ENCODE measurements at regions not wholly inside any gene's neighbourhood (a gene's known extent, or its start where the extent isn't known, plus 50 kb on each side); places are given as distances from the start of the nearest gene placed in this dataset.

- CTCF ChIA-PET, result interaction anchor here (0.6 to 0.7 kb wide), 3 partner anchors 17 to 443 kb away, joined by 3 read pairs; no protein-coding TSS in a partner anchor
Observed at GRCh38 chr10:78388331-78389050, 354.8 kb downstream of the RPS24 start.

GRCh38 chr10:78389419-78389818 is 355.8 kb downstream of the RPS24 start:
- ChIA-PET CTCF (interaction anchor here (0.7 kb wide), 1 partner anchor 170 kb away, joined by 3 read pairs; no protein-coding TSS in a partner anchor), POLR2A (no interaction called here)
- intact Hi-C loops (cut with DNase I, micrococcal nuclease), result no loop called here
- DNase-seq, result no peak
- Mint-ChIP-seq H3K4me1 (no peaks in the 10 kb centered on the region), H3K9me3 (ENCODE audit: low read depth) (no peaks in the 10 kb centered on the region), H3K27ac (no peak overlapping the region), H3K4me3 (no peak overlapping the region), H3K36me3 (ENCODE audit: low read depth) (no peaks in the 10 kb centered on the region), H3K27me3 (no peaks in the 10 kb centered on the region)
- no peak for ATAC-seq

More at GRCh38 chr10:78388331-78389050, 354.8 kb downstream of the RPS24 start:
- POLR2A ChIA-PET, result no interaction called here
- no peak for DNase-seq
- Mint-ChIP-seq H3K4me3 (no peak overlapping the region), H3K27me3 (no peaks in the 10 kb centered on the region), H3K9me3 (ENCODE audit: low read depth) (no peaks in the 10 kb centered on the region), H3K4me1 (no peaks in the 10 kb centered on the region), H3K27ac (no peak overlapping the region), H3K36me3 (ENCODE audit: low read depth) (no peaks in the 10 kb centered on the region)
- intact Hi-C loops (cut with DNase I, micrococcal nuclease), result no loop called here
- no peak for ATAC-seq

GRCh38 chr10:78390051-78390450 is 356.4 kb downstream of the RPS24 start:
- H3K4me1 Mint-ChIP-seq, result no peaks in the 10 kb centered on the region

GRCh38 chr10:78390817-78391216 is 357.2 kb downstream of the RPS24 start:
- Mint-ChIP-seq H3K4me1 (no peaks in the 10 kb centered on the region), H3K27me3 (no peaks in the 10 kb centered on the region), H3K9me3 (ENCODE audit: low read depth) (no peaks in the 10 kb centered on the region), H3K36me3 (ENCODE audit: low read depth) (no peaks in the 10 kb centered on the region), H3K27ac (no peak overlapping the region), H3K4me3 (no peak overlapping the region)
- DNase-seq (no peak), ATAC-seq (no peak)
- intact Hi-C loops (cut with DNase I, micrococcal nuclease), result no loop called here
- ChIA-PET CTCF (interaction anchor here (0.8 kb wide), 1 partner anchor 822 kb away, joined by 5 read pairs; no protein-coding TSS in a partner anchor), POLR2A (no interaction called here)

More at GRCh38 chr10:78390051-78390450, 356.4 kb downstream of the RPS24 start:
- no peaks in the 10 kb centered on the region for H3K36me3 Mint-ChIP-seq (ENCODE audit: low read depth)
- ChIA-PET POLR2A (no interaction called here), CTCF (no interaction called here)
- intact Hi-C loops (cut with DNase I, micrococcal nuclease), result no loop called here
- no peak for ATAC-seq
- H3K4me3 Mint-ChIP-seq, result no peak overlapping the region
- H3K27me3 Mint-ChIP-seq, result no peaks in the 10 kb centered on the region
- no peak overlapping the region for H3K27ac Mint-ChIP-seq
- no peaks in the 10 kb centered on the region for H3K9me3 Mint-ChIP-seq (ENCODE audit: low read depth)
- no peak for DNase-seq

GRCh38 chr10:78391585-78391984 is 357.9 kb downstream of the RPS24 start:
- Mint-ChIP-seq H3K4me1 (no peaks in the 10 kb centered on the region), H3K27ac (no peak overlapping the region), H3K9me3 (ENCODE audit: low read depth) (no peaks in the 10 kb centered on the region), H3K27me3 (no peaks in the 10 kb centered on the region), H3K36me3 (ENCODE audit: low read depth) (no peaks in the 10 kb centered on the region), H3K4me3 (no peak overlapping the region)
- ChIA-PET POLR2A (no interaction called here), CTCF (no interaction called here)
- intact Hi-C loops (cut with DNase I, micrococcal nuclease), result no loop called here
- no peak for DNase-seq
- no peak for ATAC-seq

- ChIA-PET CTCF (no interaction called here), POLR2A (no interaction called here)
- H3K27me3 Mint-ChIP-seq, result no peaks in the 10 kb centered on the region
- H3K4me3 Mint-ChIP-seq, result no peak overlapping the region
- no peak for ATAC-seq
- intact Hi-C loops (cut with DNase I, micrococcal nuclease), result no loop called here
- no peak overlapping the region for H3K27ac Mint-ChIP-seq
- H3K36me3 Mint-ChIP-seq (ENCODE audit: low read depth), result no peaks in the 10 kb centered on the region
- no peaks in the 10 kb centered on the region for H3K9me3 Mint-ChIP-seq (ENCODE audit: low read depth)
- DNase-seq, result no peak
- no peaks in the 10 kb centered on the region for H3K4me1 Mint-ChIP-seq
Observed at GRCh38 chr10:78392197-78392596, 358.5 kb downstream of the RPS24 start.

GRCh38 chr10:78393094-78393493 is 359.4 kb downstream of the RPS24 start:
- H3K4me1 Mint-ChIP-seq, result no peaks in the 10 kb centered on the region
- ChIA-PET CTCF (interaction anchor here (0.6 kb wide), 1 partner anchor 375 kb away, joined by 4 read pairs; no protein-coding TSS in a partner anchor), POLR2A (no interaction called here)
- no peaks in the 10 kb centered on the region for H3K36me3 Mint-ChIP-seq (ENCODE audit: low read depth)
- H3K27me3 Mint-ChIP-seq, result no peaks in the 10 kb centered on the region
- DNase-seq (no peak), ATAC-seq (no peak)
- no peak overlapping the region for H3K27ac Mint-ChIP-seq
- intact Hi-C loops (cut with DNase I, micrococcal nuclease), result no loop called here
- no peaks in the 10 kb centered on the region for H3K9me3 Mint-ChIP-seq (ENCODE audit: low read depth)
- no peak overlapping the region for H3K4me3 Mint-ChIP-seq

GRCh38 chr10:78394047-78394446 is 360.4 kb downstream of the RPS24 start:
- no peaks in the 10 kb centered on the region for H3K4me1 Mint-ChIP-seq
- CTCF ChIA-PET, result interaction anchor here (0.6 kb wide), 1 partner anchor 369 kb away, joined by 3 read pairs; no protein-coding TSS in a partner anchor
- no peak for ATAC-seq
- DNase-seq, result no peak
- no peaks in the 10 kb centered on the region for H3K36me3 Mint-ChIP-seq (ENCODE audit: low read depth)
- no peaks in the 10 kb centered on the region for H3K27me3 Mint-ChIP-seq
- H3K9me3 Mint-ChIP-seq (ENCODE audit: low read depth), result no peaks in the 10 kb centered on the region
- POLR2A ChIA-PET, result no interaction called here
- no peak overlapping the region for H3K27ac Mint-ChIP-seq
- no peak overlapping the region for H3K4me3 Mint-ChIP-seq
- intact Hi-C loops (cut with DNase I, micrococcal nuclease), result no loop called here

- DNase-seq (no peak), ATAC-seq (no peak)
- H3K4me1 Mint-ChIP-seq, result no peaks in the 10 kb centered on the region
- intact Hi-C loops (cut with DNase I, micrococcal nuclease), result no loop called here
- no peaks in the 10 kb centered on the region for H3K36me3 Mint-ChIP-seq (ENCODE audit: low read depth)
- CTCF ChIA-PET, result no interaction called here
- no peak overlapping the region for H3K4me3 Mint-ChIP-seq
- POLR2A ChIA-PET, result no interaction called here
- no peaks in the 10 kb centered on the region for H3K27me3 Mint-ChIP-seq
- H3K27ac Mint-ChIP-seq, result no peak overlapping the region
- H3K9me3 Mint-ChIP-seq (ENCODE audit: low read depth), result no peaks in the 10 kb centered on the region
Observed at GRCh38 chr10:78395162-78395561, 361.5 kb downstream of the RPS24 start.

- H3K4me3 Mint-ChIP-seq, result no peak overlapping the region
Observed at GRCh38 chr10:78396754-78397153, 363.1 kb downstream of the RPS24 start.

GRCh38 chr10:78397786-78398185 is 364.1 kb downstream of the RPS24 start:
- CTCF ChIA-PET, result interaction anchor here (1.4 kb wide), 1 partner anchor 9 kb away, joined by 4 read pairs; no protein-coding TSS in a partner anchor
- POLR2A ChIA-PET, result no interaction called here
- no peak overlapping the region for H3K27ac Mint-ChIP-seq
- ATAC-seq (no peak), DNase-seq (no peak)
- no peaks in the 10 kb centered on the region for H3K4me1 Mint-ChIP-seq
- no peak overlapping the region for H3K4me3 Mint-ChIP-seq
- no peaks in the 10 kb centered on the region for H3K36me3 Mint-ChIP-seq (ENCODE audit: low read depth)
- H3K27me3 Mint-ChIP-seq, result no peaks in the 10 kb centered on the region
- intact Hi-C loops (cut with DNase I, micrococcal nuclease), result no loop called here
- no peaks in the 10 kb centered on the region for H3K9me3 Mint-ChIP-seq (ENCODE audit: low read depth)

More at GRCh38 chr10:78396754-78397153, 363.1 kb downstream of the RPS24 start:
- H3K27ac Mint-ChIP-seq, result no peak overlapping the region
- H3K36me3 Mint-ChIP-seq (ENCODE audit: low read depth), result no peaks in the 10 kb centered on the region
- H3K9me3 Mint-ChIP-seq (ENCODE audit: low read depth), result no peaks in the 10 kb centered on the region
- ChIA-PET CTCF (interaction anchor here (1.4 kb wide), 1 partner anchor 10 kb away, joined by 4 read pairs; no protein-coding TSS in a partner anchor), POLR2A (no interaction called here)
- DNase-seq, result no peak
- H3K4me1 Mint-ChIP-seq, result no peaks in the 10 kb centered on the region
- no peak for ATAC-seq
- intact Hi-C loops (cut with DNase I, micrococcal nuclease), result no loop called here
- no peaks in the 10 kb centered on the region for H3K27me3 Mint-ChIP-seq

- H3K9me3 Mint-ChIP-seq (ENCODE audit: low read depth), result no peaks in the 10 kb centered on the region
- H3K4me1 Mint-ChIP-seq, result no peaks in the 10 kb centered on the region
- ATAC-seq, result no peak
- POLR2A ChIA-PET, result no interaction called here
- CTCF ChIA-PET, result no interaction called here
- H3K4me3 Mint-ChIP-seq, result no peak overlapping the region
- no peak for DNase-seq
- intact Hi-C loops (cut with DNase I, micrococcal nuclease), result no loop called here
- no peaks in the 10 kb centered on the region for H3K36me3 Mint-ChIP-seq (ENCODE audit: low read depth)
- H3K27ac Mint-ChIP-seq, result no peak overlapping the region
- no peaks in the 10 kb centered on the region for H3K27me3 Mint-ChIP-seq
Observed at GRCh38 chr10:78398382-78398781, 364.7 kb downstream of the RPS24 start.

Data from activated CD4-positive, alpha-beta T cell treated with anti-CD3 and anti-CD28 coated beads for 36 hours (primary cell).